ENCODE measurements at regions not wholly inside any gene's neighbourhood (a gene's known extent, or its start where the extent isn't known, plus 50 kb on each side); places are given as distances from the start of the nearest gene placed in this dataset.

- Histone ChIP-seq H3K36me3 (ENCODE audit: control insufficient read depth in 3 of 3, insufficient read depth in 3 of 3, low read length in 3 of 3) (no peaks in the 10 kb centered on the region), H3K4me1 (ENCODE audit: control insufficient read depth in 3 of 3, insufficient read depth in 3 of 3, low read length in 3 of 3) (no peaks in the 10 kb centered on the region), H3K9ac (ENCODE audit: low read depth in 1 of 3, low read length in 3 of 3) (no peak overlapping the region), H3K9me3 (ENCODE audit: control insufficient read depth in 3 of 3, low read length in 3 of 3) (peaks cover 0 to 3% (median 0%) of the 10 kb centered on the region in 3 donors), H3K4me3 (ENCODE audit: low read length in 3 of 3) (no peak overlapping the region), H3K27ac (ENCODE audit: low read depth, low read length) (no peak overlapping the region), H3K27me3 (ENCODE audit: control insufficient read depth in 3 of 3, insufficient read depth in 3 of 3, low read length in 3 of 3) (peaks cover 2 to 6% (median 3%) of the 10 kb centered on the region in 3 donors)
These were observed 472.6 kb upstream of the SULF2 start for GRCh38 chr20:48257833-48258232.

- H3K9ac ChIP-seq (ENCODE audit: low read depth in 1 of 3, low read length in 3 of 3): no peak overlapping the region
- H3K36me3 ChIP-seq (ENCODE audit: control insufficient read depth in 3 of 3, insufficient read depth in 3 of 3, low read length in 3 of 3): no peaks in the 10 kb centered on the region
- no peaks in the 10 kb centered on the region for H3K27me3 ChIP-seq (ENCODE audit: control insufficient read depth in 3 of 3, insufficient read depth in 3 of 3, low read length in 3 of 3)
- no peak overlapping the region for H3K4me3 ChIP-seq (ENCODE audit: low read length in 3 of 3)
- no peaks in the 10 kb centered on the region for H3K9me3 ChIP-seq (ENCODE audit: control insufficient read depth in 3 of 3, low read length in 3 of 3)
- no peaks in the 10 kb centered on the region for H3K4me1 ChIP-seq (ENCODE audit: control insufficient read depth in 3 of 3, insufficient read depth in 3 of 3, low read length in 3 of 3)
- no peak overlapping the region for H3K27ac ChIP-seq (ENCODE audit: low read depth, low read length)
These were observed 462.7 kb upstream of the SULF2 start for GRCh38 chr20:48247961-48248360.

GRCh38 chr20:48246061-48246790, 460.9 kb upstream of the SULF2 start:
- H3K9ac ChIP-seq (ENCODE audit: low read depth in 1 of 3, low read length in 3 of 3): no peak overlapping the region
- H3K27ac ChIP-seq (ENCODE audit: low read depth, low read length): no peak overlapping the region
- H3K27me3 ChIP-seq (ENCODE audit: control insufficient read depth in 3 of 3, insufficient read depth in 3 of 3, low read length in 3 of 3): peaks cover 0 to 5% (median 0%) of the 10 kb centered on the region in 3 donors
- H3K36me3 ChIP-seq (ENCODE audit: control insufficient read depth in 3 of 3, insufficient read depth in 3 of 3, low read length in 3 of 3): no peaks in the 10 kb centered on the region
- H3K9me3 ChIP-seq (ENCODE audit: control insufficient read depth in 3 of 3, low read length in 3 of 3): no peaks in the 10 kb centered on the region
- no peak overlapping the region for H3K4me3 ChIP-seq (ENCODE audit: low read length in 3 of 3)
- no peaks in the 10 kb centered on the region for H3K4me1 ChIP-seq (ENCODE audit: control insufficient read depth in 3 of 3, insufficient read depth in 3 of 3, low read length in 3 of 3)

GRCh38 chr20:48242623-48243022, 457.3 kb upstream of the SULF2 start:
- Histone ChIP-seq H3K4me3 (ENCODE audit: low read length in 3 of 3) (no peak overlapping the region), H3K9ac (ENCODE audit: low read depth in 1 of 3, low read length in 3 of 3) (no peak overlapping the region), H3K36me3 (ENCODE audit: control insufficient read depth in 3 of 3, insufficient read depth in 3 of 3, low read length in 3 of 3) (no peaks in the 10 kb centered on the region), H3K27ac (ENCODE audit: low read depth, low read length) (no peak overlapping the region), H3K27me3 (ENCODE audit: control insufficient read depth in 3 of 3, insufficient read depth in 3 of 3, low read length in 3 of 3) (peaks cover 0 to 14% (median 0%) of the 10 kb centered on the region in 3 donors), H3K4me1 (ENCODE audit: control insufficient read depth in 3 of 3, insufficient read depth in 3 of 3, low read length in 3 of 3) (no peaks in the 10 kb centered on the region), H3K9me3 (ENCODE audit: control insufficient read depth in 3 of 3, low read length in 3 of 3) (no peaks in the 10 kb centered on the region)

GRCh38 chr20:48241482-48241881, 456.2 kb upstream of the SULF2 start:
- Histone ChIP-seq H3K27me3 (ENCODE audit: control insufficient read depth in 3 of 3, insufficient read depth in 3 of 3, low read length in 3 of 3) (peaks cover 0 to 15% (median 0%) of the 10 kb centered on the region in 3 donors), H3K36me3 (ENCODE audit: control insufficient read depth in 3 of 3, insufficient read depth in 3 of 3, low read length in 3 of 3) (no peaks in the 10 kb centered on the region), H3K27ac (ENCODE audit: low read depth, low read length) (no peak overlapping the region), H3K4me3 (ENCODE audit: low read length in 3 of 3) (no peak overlapping the region), H3K9me3 (ENCODE audit: control insufficient read depth in 3 of 3, low read length in 3 of 3) (no peaks in the 10 kb centered on the region), H3K4me1 (ENCODE audit: control insufficient read depth in 3 of 3, insufficient read depth in 3 of 3, low read length in 3 of 3) (no peaks in the 10 kb centered on the region), H3K9ac (ENCODE audit: low read depth in 1 of 3, low read length in 3 of 3) (no peak overlapping the region)

GRCh38 chr20:48238781-48239180, 453.5 kb upstream of the SULF2 start:
- Histone ChIP-seq H3K9ac (ENCODE audit: low read depth in 1 of 3, low read length in 3 of 3) (no peak overlapping the region), H3K36me3 (ENCODE audit: control insufficient read depth in 3 of 3, insufficient read depth in 3 of 3, low read length in 3 of 3) (no peaks in the 10 kb centered on the region), H3K4me1 (ENCODE audit: control insufficient read depth in 3 of 3, insufficient read depth in 3 of 3, low read length in 3 of 3) (no peaks in the 10 kb centered on the region), H3K27me3 (ENCODE audit: control insufficient read depth in 3 of 3, insufficient read depth in 3 of 3, low read length in 3 of 3) (peaks cover 0 to 15% (median 0%) of the 10 kb centered on the region in 3 donors), H3K4me3 (ENCODE audit: low read length in 3 of 3) (no peak overlapping the region), H3K27ac (ENCODE audit: low read depth, low read length) (no peak overlapping the region), H3K9me3 (ENCODE audit: control insufficient read depth in 3 of 3, low read length in 3 of 3) (no peaks in the 10 kb centered on the region)

GRCh38 chr20:48238326-48238725, 453.0 kb upstream of the SULF2 start:
- Histone ChIP-seq H3K4me1 (ENCODE audit: control insufficient read depth in 3 of 3, insufficient read depth in 3 of 3, low read length in 3 of 3) (no peaks in the 10 kb centered on the region), H3K36me3 (ENCODE audit: control insufficient read depth in 3 of 3, insufficient read depth in 3 of 3, low read length in 3 of 3) (no peaks in the 10 kb centered on the region), H3K27me3 (ENCODE audit: control insufficient read depth in 3 of 3, insufficient read depth in 3 of 3, low read length in 3 of 3) (peaks cover 0 to 15% (median 0%) of the 10 kb centered on the region in 3 donors), H3K9me3 (ENCODE audit: control insufficient read depth in 3 of 3, low read length in 3 of 3) (no peaks in the 10 kb centered on the region), H3K27ac (ENCODE audit: low read depth, low read length) (no peak overlapping the region), H3K9ac (ENCODE audit: low read depth in 1 of 3, low read length in 3 of 3) (no peak overlapping the region), H3K4me3 (ENCODE audit: low read length in 3 of 3) (no peak overlapping the region)

- no peaks in the 10 kb centered on the region for H3K4me1 ChIP-seq (ENCODE audit: control insufficient read depth in 3 of 3, insufficient read depth in 3 of 3, low read length in 3 of 3)
- H3K9ac ChIP-seq (ENCODE audit: low read depth in 1 of 3, low read length in 3 of 3): no peak overlapping the region
- peaks cover 0 to 10% (median 0%) of the 10 kb centered on the region in 3 donors for H3K27me3 ChIP-seq (ENCODE audit: control insufficient read depth in 3 of 3, insufficient read depth in 3 of 3, low read length in 3 of 3)
- H3K27ac ChIP-seq (ENCODE audit: low read depth, low read length): no peak overlapping the region
- H3K4me3 ChIP-seq (ENCODE audit: low read length in 3 of 3): no peak overlapping the region
- H3K36me3 ChIP-seq (ENCODE audit: control insufficient read depth in 3 of 3, insufficient read depth in 3 of 3, low read length in 3 of 3): no peaks in the 10 kb centered on the region
- peaks cover 0 to 4% (median 0%) of the 10 kb centered on the region in 3 donors for H3K9me3 ChIP-seq (ENCODE audit: control insufficient read depth in 3 of 3, low read length in 3 of 3)
These were observed 451.0 kb upstream of the SULF2 start for GRCh38 chr20:48236000-48236970.

- Histone ChIP-seq H3K36me3 (ENCODE audit: control insufficient read depth in 3 of 3, insufficient read depth in 3 of 3, low read length in 3 of 3) (no peaks in the 10 kb centered on the region), H3K9me3 (ENCODE audit: control insufficient read depth in 3 of 3, low read length in 3 of 3) (peaks cover 0 to 5% (median 2%) of the 10 kb centered on the region in 3 donors), H3K4me1 (ENCODE audit: control insufficient read depth in 3 of 3, insufficient read depth in 3 of 3, low read length in 3 of 3) (no peaks in the 10 kb centered on the region), H3K4me3 (ENCODE audit: low read length in 3 of 3) (no peak overlapping the region), H3K27ac (ENCODE audit: low read depth, low read length) (no peak overlapping the region), H3K27me3 (ENCODE audit: control insufficient read depth in 3 of 3, insufficient read depth in 3 of 3, low read length in 3 of 3) (peaks cover 0 to 10% (median 0%) of the 10 kb centered on the region in 3 donors), H3K9ac (ENCODE audit: low read depth in 1 of 3, low read length in 3 of 3) (no peak overlapping the region)
These were observed 449.7 kb upstream of the SULF2 start for GRCh38 chr20:48234951-48235350.
